ENCODE measurements at regions not wholly inside any gene's neighbourhood (a gene's known extent, or its start where the extent isn't known, plus 50 kb on each side); places are given as distances from the start of the nearest gene placed in this dataset.

- TF ChIP-seq CTCF (IDR thresholded peaks at IDR 0.05) (no peak), POLR2AphosphoS5 (IDR thresholded peaks at IDR 0.05) (no peak)
Observed at GRCh38 chr2:236715077-236715476, 145.5 kb downstream of the ACKR3 start.
